Keratinocyte (primary cell): ENCODE measurements at regions not wholly inside any gene's neighbourhood (a gene's known extent, or its start where the extent isn't known, plus 50 kb on each side); places are given as distances from the start of the nearest gene placed in this dataset.

Experiments
- CTCF ChIP-seq, 3 experiments: IDR thresholded peaks in 1 of 3; conservative IDR thresholded peaks in 1 of 3; optimal IDR thresholded peaks in 1 of 3; 2 replicates in 2 of 3; 3 replicates in 1 of 3; pipeline versions ENCODE3 to v1.5.1; 2011; ENCODE audit warnings: low read length in 3 of 3, mild to moderate bottlenecking in 3 of 3, moderate library complexity in 2 of 3, control low read depth in 1 of 3, inconsistent platforms in 1 of 3; ENCODE audit not compliant: insufficient read depth in 2 of 3; ENCODE audit errors: extremely low read depth in 1 of 3
- EZH2 ChIP-seq: IDR thresholded peaks from one replicate; pipeline ENCODE4 v1.6.1; 2012; ENCODE audit warnings: inconsistent platforms, mild to moderate bottlenecking, low read length, moderate library complexity

- no peak for TF ChIP-seq CTCF (optimal IDR thresholded peaks at IDR 0.05 in 1 of 3, IDR thresholded peaks at IDR 0.05 in 1 of 3, conservative IDR thresholded peaks at IDR 0.05 in 1 of 3; ENCODE audit: extremely low read depth in 1 of 3, insufficient read depth in 2 of 3, low read length in 3 of 3)
- TF ChIP-seq EZH2: no peak
Observed at GRCh38 chr6:47952640-47953039, 158.4 kb downstream of the PTCHD4 start.
